ENCODE measurements at regions not wholly inside any gene's neighbourhood (a gene's known extent, or its start where the extent isn't known, plus 50 kb on each side); places are given as distances from the start of the nearest gene placed in this dataset.

DNA sequence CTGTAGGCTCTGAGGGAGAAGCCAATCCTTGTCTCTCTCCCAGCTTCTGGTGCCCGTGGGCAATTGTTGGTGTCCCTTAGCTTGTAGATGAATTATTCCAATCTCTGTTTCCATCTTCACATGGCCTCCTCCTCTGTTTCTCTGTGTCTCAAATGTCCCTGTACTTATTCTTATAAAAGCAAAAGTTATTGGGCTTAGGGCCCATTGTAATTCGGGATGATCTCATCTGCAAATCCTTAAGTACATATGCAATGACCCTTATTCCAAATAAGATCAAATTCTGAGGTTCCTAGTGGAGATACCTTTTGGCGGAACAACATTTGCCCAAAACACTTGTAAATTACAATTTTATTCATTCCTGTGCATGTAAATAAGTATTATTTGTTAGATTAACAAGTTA lies 147.4 kb upstream of the EPHA3 start:
- ATAC-seq (no peak), DNase-seq (no peak)
- Histone ChIP-seq H3K27me3 (no peaks in the 10 kb centered on the region), H3K27ac (no peak overlapping the region), H3K4me3 (no peak overlapping the region), H3K9me3 (no peaks in the 10 kb centered on the region), H3K4me1 (no peaks in the 10 kb centered on the region), H3K36me3 (no peaks in the 10 kb centered on the region)
- no peak for TF ChIP-seq POLR2A (IDR thresholded peaks at IDR 0.05)
- TF ChIP-seq, protein P1, sequence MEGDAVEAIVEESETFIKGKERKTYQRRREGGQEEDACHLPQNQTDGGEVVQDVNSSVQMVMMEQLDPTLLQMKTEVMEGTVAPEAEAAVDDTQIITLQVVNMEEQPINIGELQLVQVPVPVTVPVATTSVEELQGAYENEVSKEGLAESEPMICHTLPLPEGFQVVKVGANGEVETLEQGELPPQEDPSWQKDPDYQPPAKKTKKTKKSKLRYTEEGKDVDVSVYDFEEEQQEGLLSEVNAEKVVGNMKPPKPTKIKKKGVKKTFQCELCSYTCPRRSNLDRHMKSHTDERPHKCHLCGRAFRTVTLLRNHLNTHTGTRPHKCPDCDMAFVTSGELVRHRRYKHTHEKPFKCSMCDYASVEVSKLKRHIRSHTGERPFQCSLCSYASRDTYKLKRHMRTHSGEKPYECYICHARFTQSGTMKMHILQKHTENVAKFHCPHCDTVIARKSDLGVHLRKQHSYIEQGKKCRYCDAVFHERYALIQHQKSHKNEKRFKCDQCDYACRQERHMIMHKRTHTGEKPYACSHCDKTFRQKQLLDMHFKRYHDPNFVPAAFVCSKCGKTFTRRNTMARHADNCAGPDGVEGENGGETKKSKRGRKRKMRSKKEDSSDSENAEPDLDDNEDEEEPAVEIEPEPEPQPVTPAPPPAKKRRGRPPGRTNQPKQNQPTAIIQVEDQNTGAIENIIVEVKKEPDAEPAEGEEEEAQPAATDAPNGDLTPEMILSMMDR (IDR thresholded peaks at IDR 0.05 in 4 of 5, conservative IDR thresholded peaks at IDR 0.05 in 1 of 5), result no peak
- in situ Hi-C loops (cut with MboI; ENCODE audit: low sequenced_read_pairs in 4 of 4), result no loop called here
- intact Hi-C loops (cut with DNase I; ENCODE audit: low total_unique reads), result no loop called here

DNA sequence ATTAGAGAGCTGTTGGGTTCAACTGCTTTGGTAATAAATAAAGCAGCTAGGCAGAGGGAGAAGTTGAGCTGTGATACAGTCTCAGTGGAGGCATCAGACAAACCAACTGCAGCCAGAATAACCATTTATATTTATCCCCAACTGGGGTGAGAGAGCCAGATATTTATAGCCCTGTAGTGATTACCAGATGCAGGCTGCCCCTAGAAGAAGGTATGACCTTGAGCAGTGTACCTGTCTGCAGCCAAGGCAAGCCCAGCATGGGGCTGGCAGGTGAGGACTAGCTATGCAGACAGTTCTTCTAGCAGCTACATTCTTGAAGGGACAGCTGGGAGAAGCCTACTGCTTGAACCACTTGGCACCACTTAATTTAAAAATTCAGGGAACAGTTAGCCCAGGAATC lies 144.4 kb upstream of the EPHA3 start:
- Histone ChIP-seq H3K4me1 (no peaks in the 10 kb centered on the region), H3K27me3 (no peaks in the 10 kb centered on the region), H3K27ac (no peak overlapping the region), H3K4me3 (no peak overlapping the region), H3K9me3 (no peaks in the 10 kb centered on the region), H3K36me3 (no peaks in the 10 kb centered on the region)
- no peak for DNase-seq
- TF ChIP-seq POLR2A (IDR thresholded peaks at IDR 0.05), result no peak
- TF ChIP-seq, protein P1 (IDR thresholded peaks at IDR 0.05 in 4 of 5, conservative IDR thresholded peaks at IDR 0.05 in 1 of 5), result no peak
- in situ Hi-C loops (cut with MboI; ENCODE audit: low sequenced_read_pairs in 4 of 4) (no loop called here), intact Hi-C loops (cut with DNase I; ENCODE audit: low total_unique reads) (no loop called here)
- no peak for ATAC-seq

DNA sequence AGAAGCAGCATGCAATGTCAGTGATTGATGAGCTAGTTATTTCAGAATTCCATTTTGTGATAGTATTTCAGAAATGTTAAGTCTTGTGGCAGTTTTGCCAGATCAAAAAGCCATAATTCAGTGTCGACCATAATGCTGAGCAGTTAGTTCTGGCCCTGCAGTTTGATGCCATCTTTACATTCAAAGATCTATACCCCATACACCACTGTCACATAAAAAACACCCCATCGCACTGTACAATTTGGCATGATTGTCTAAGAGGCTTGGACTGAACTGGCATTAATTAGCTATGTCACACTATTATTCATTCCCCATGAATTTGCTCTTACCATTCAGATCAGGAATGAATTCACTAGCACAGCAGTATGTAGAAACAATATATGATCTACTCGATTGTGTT lies 127.7 kb upstream of the EPHA3 start:
- TF ChIP-seq, protein P1 (IDR thresholded peaks at IDR 0.05 in 4 of 5, conservative IDR thresholded peaks at IDR 0.05 in 1 of 5), result no peak
- no peak for TF ChIP-seq POLR2A (IDR thresholded peaks at IDR 0.05)
- Histone ChIP-seq H3K27ac (no peak overlapping the region), H3K36me3 (no peaks in the 10 kb centered on the region), H3K4me3 (no peak overlapping the region), H3K27me3 (no peaks in the 10 kb centered on the region), H3K9me3 (no peaks in the 10 kb centered on the region), H3K4me1 (no peaks in the 10 kb centered on the region)
- in situ Hi-C loops (cut with MboI; ENCODE audit: low sequenced_read_pairs in 4 of 4) (no loop called here), intact Hi-C loops (cut with DNase I; ENCODE audit: low total_unique reads) (no loop called here)
- ATAC-seq (no peak), DNase-seq (no peak)

DNA sequence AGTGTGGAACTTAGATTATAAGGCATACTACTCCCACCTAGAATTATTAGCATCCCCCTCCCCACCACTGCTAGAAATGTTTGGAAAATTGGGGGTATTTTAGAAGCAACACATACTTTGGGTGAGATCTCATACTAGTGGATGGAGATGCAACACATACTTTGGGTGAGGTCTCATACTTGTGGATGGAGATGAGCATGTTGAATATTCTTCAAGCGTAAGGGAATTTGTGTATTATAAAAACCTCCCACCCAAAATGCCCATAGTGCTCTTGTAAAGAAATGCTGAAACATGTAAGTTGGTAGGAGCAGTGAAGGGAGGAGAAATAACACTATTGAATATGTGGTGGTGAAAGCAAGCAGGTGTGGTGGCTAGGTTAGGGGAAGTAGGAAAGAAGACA lies 124.0 kb upstream of the EPHA3 start:
- H3K27me3 ChIP-seq, result no peaks in the 10 kb centered on the region
- in situ Hi-C loops (cut with MboI; ENCODE audit: low sequenced_read_pairs in 4 of 4) (no loop called here), intact Hi-C loops (cut with DNase I; ENCODE audit: low total_unique reads) (no loop called here)
- DNase-seq (no peak), ATAC-seq (no peak)
- no peaks in the 10 kb centered on the region for H3K4me1 ChIP-seq
- H3K27ac ChIP-seq, result no peak overlapping the region
- no peak overlapping the region for H3K4me3 ChIP-seq
- TF ChIP-seq POLR2A (IDR thresholded peaks at IDR 0.05), result no peak
- TF ChIP-seq, protein P1 (IDR thresholded peaks at IDR 0.05 in 4 of 5, conservative IDR thresholded peaks at IDR 0.05 in 1 of 5), result no peak
- H3K36me3 ChIP-seq, result no peaks in the 10 kb centered on the region
- H3K9me3 ChIP-seq, result no peaks in the 10 kb centered on the region

DNA sequence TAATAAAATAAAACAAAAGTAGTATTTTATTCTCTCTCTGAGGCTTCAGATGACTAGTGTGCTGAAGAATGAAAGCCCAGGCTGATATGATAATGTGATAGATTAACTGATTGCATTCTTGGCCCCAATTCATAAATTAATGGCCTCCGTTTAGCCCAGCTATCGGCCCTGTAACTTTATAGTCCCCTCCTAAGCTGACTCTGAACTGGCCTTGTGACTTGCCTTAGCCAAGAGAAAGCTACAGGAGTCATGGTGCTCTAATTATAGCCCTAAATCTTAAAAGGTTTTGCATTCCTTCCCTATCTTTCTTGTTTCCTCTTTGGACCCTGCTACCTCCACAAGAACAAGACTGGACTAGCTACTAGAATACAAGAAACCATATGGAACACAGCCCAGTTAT lies 123.2 kb upstream of the EPHA3 start:
- Histone ChIP-seq H3K4me3 (no peak overlapping the region), H3K36me3 (no peaks in the 10 kb centered on the region), H3K27me3 (no peaks in the 10 kb centered on the region), H3K27ac (no peak overlapping the region), H3K4me1 (no peaks in the 10 kb centered on the region), H3K9me3 (no peaks in the 10 kb centered on the region)
- ATAC-seq, result no peak
- intact Hi-C loops (cut with DNase I; ENCODE audit: low total_unique reads) (no loop called here), in situ Hi-C loops (cut with MboI; ENCODE audit: low sequenced_read_pairs in 4 of 4) (no loop called here)
- TF ChIP-seq, protein P1 (IDR thresholded peaks at IDR 0.05 in 4 of 5, conservative IDR thresholded peaks at IDR 0.05 in 1 of 5), result no peak
- no peak for TF ChIP-seq POLR2A (IDR thresholded peaks at IDR 0.05)
- no peak for DNase-seq
